ENCODE measurements at regions not wholly inside any gene's neighbourhood (a gene's known extent, or its start where the extent isn't known, plus 50 kb on each side); places are given as distances from the start of the nearest gene placed in this dataset.

DNA sequence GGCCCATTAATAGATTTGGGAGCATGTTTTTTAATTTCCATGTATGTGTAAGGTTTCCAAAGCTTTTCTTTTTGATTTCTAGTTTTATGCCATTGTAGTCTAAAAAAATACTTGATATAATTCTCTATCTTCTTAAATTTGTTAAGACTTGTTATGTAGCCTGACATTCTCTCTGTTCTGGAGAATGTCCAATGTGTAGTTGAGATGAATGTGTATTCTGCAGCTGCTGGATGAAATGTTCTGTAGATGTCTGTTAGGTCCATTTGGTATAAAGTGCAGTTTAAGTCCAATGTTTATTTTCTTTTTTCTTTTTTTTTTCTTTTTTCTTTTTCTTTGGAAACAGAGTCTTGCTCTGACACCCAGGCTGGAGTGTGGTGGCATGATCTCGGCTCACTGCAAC is 378.5 kb upstream of the MAD2L1 start:
- no CpG with 5 or more reads among the region's 1 CpG for WGBS (ENCODE audit: extremely low coverage, insufficient coverage, low lambda C conversion rate)
- no peak for DNase-seq
- H4K8ac ChIP-seq (ENCODE audit: low read depth, low read length), result no peak overlapping the region

DNA sequence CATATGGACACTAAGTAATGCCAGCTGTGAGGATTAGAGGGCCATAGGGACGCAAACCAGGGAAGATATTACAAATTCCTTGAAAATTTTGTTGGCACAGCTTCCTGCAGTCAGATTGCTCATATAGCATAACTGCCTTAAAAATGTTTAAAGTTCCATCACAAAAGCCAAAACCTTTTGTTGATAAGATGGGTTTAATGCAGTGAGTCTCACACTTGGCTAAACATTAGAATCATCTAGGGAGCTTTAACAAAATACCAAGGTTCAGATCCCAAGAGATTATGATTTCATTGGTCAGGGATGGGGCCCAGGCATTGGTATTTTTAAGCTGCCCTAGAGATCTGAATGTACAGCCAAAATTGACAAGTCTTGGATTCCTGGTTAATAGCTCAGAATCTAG is 376.5 kb upstream of the MAD2L1 start:
- no peak overlapping the region for H2AK5ac ChIP-seq (ENCODE audit: low read length)
- H3K23ac ChIP-seq (ENCODE audit: low read length), result no peak overlapping the region
- H3K4me1 ChIP-seq (ENCODE audit: control insufficient read depth, low read depth, low read length), result no peaks in the 10 kb centered on the region
- no peak overlapping the region for H2BK120ac ChIP-seq (ENCODE audit: low read depth, low read length)
- no peak overlapping the region for H2BK15ac ChIP-seq (replicated peaks; ENCODE audit: low read depth)
- H3K4ac ChIP-seq (ENCODE audit: low read depth, low read length), result no peak overlapping the region
- no peak overlapping the region for H3K18ac ChIP-seq (ENCODE audit: low read length)
- no peak overlapping the region for H4K8ac ChIP-seq (ENCODE audit: low read depth, low read length)
- H3K79me1 ChIP-seq (ENCODE audit: low read length), result no peaks in the 10 kb centered on the region
- no peaks in the 10 kb centered on the region for H3K27me3 ChIP-seq (ENCODE audit: insufficient read depth, low read length, poor library complexity)
- no peaks in the 10 kb centered on the region for H3K36me3 ChIP-seq (ENCODE audit: control insufficient read depth, insufficient read depth, low read length)
- H3K56ac ChIP-seq (ENCODE audit: low read length), result no peak overlapping the region
- H4K5ac ChIP-seq (ENCODE audit: low read length), result no peak overlapping the region
- H2BK5ac ChIP-seq (ENCODE audit: low read length), result no peak overlapping the region
- no peak overlapping the region for H3K9ac ChIP-seq (ENCODE audit: low read length)
- H3K27ac ChIP-seq (ENCODE audit: low read depth, low read length), result no peak overlapping the region
- no peak overlapping the region for H3K4me2 ChIP-seq (ENCODE audit: low read length)
- no peaks in the 10 kb centered on the region for H3K79me2 ChIP-seq (ENCODE audit: control insufficient read depth, insufficient read depth, low read length)
- DNase-seq, result no peak
- no peak overlapping the region for H3K4me3 ChIP-seq (ENCODE audit: low read length)
- no CpG with 5 or more reads among the region's 1 CpG for WGBS (ENCODE audit: extremely low coverage, insufficient coverage, low lambda C conversion rate)

More for the DNA sequence above, 378.5 kb upstream of the MAD2L1 start:
- H3K79me1 ChIP-seq (ENCODE audit: low read length), result no peaks in the 10 kb centered on the region
- H2BK15ac ChIP-seq (replicated peaks; ENCODE audit: low read depth), result no peak overlapping the region
- H3K27ac ChIP-seq (ENCODE audit: low read depth, low read length), result no peak overlapping the region
- no peak overlapping the region for H2AK5ac ChIP-seq (ENCODE audit: low read length)
- no peaks in the 10 kb centered on the region for H3K36me3 ChIP-seq (ENCODE audit: control insufficient read depth, insufficient read depth, low read length)
- H3K23ac ChIP-seq (ENCODE audit: low read length), result no peak overlapping the region
- no peak overlapping the region for H3K18ac ChIP-seq (ENCODE audit: low read length)
- no peak overlapping the region for H3K4ac ChIP-seq (ENCODE audit: low read depth, low read length)
- H4K5ac ChIP-seq (ENCODE audit: low read length), result no peak overlapping the region
- no peak overlapping the region for H3K4me3 ChIP-seq (ENCODE audit: low read length)
- no peak overlapping the region for H3K56ac ChIP-seq (ENCODE audit: low read length)
- no peaks in the 10 kb centered on the region for H3K27me3 ChIP-seq (ENCODE audit: insufficient read depth, low read length, poor library complexity)
- no peak overlapping the region for H3K4me2 ChIP-seq (ENCODE audit: low read length)
- H3K79me2 ChIP-seq (ENCODE audit: control insufficient read depth, insufficient read depth, low read length), result no peaks in the 10 kb centered on the region
- H2BK5ac ChIP-seq (ENCODE audit: low read length), result no peak overlapping the region
- H3K9ac ChIP-seq (ENCODE audit: low read length), result no peak overlapping the region
- no peaks in the 10 kb centered on the region for H3K4me1 ChIP-seq (ENCODE audit: control insufficient read depth, low read depth, low read length)
- H2BK120ac ChIP-seq (ENCODE audit: low read depth, low read length), result no peak overlapping the region

DNA sequence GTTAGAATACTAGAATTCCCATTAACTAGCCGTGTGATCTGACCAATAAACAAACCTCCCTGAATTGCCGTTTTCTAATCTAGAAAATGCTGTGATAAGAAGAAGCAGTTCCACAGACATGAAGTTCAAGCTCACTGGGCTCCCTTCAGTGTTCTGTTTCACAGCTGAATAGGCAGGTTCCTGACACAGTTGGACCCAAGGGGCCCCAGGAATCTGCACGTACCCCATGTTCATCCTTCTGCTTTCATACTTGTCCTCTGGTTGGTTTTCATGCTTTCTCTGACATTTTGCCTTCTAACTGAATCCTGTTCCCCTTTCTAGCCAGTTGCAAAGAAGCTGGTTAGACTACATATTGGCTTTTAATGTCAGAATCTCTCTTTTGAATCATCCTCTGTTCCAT is 374.1 kb upstream of the MAD2L1 start:
- Histone ChIP-seq H4K5ac (ENCODE audit: low read length) (no peak overlapping the region), H3K79me1 (ENCODE audit: low read length) (no peaks in the 10 kb centered on the region), H3K79me2 (ENCODE audit: control insufficient read depth, insufficient read depth, low read length) (no peaks in the 10 kb centered on the region), H4K8ac (ENCODE audit: low read depth, low read length) (no peak overlapping the region), H3K4ac (ENCODE audit: low read depth, low read length) (no peak overlapping the region), H3K18ac (ENCODE audit: low read length) (no peak overlapping the region), H3K27ac (ENCODE audit: low read depth, low read length) (no peak overlapping the region), H3K23ac (ENCODE audit: low read length) (no peak overlapping the region), H3K4me1 (ENCODE audit: control insufficient read depth, low read depth, low read length) (no peaks in the 10 kb centered on the region), H2AK5ac (ENCODE audit: low read length) (no peak overlapping the region), H3K27me3 (ENCODE audit: insufficient read depth, low read length, poor library complexity) (no peaks in the 10 kb centered on the region), H3K4me2 (ENCODE audit: low read length) (no peak overlapping the region), H3K36me3 (ENCODE audit: control insufficient read depth, insufficient read depth, low read length) (no peaks in the 10 kb centered on the region), H2BK120ac (ENCODE audit: low read depth, low read length) (no peak overlapping the region), H3K4me3 (ENCODE audit: low read length) (no peak overlapping the region), H2BK15ac (replicated peaks; ENCODE audit: low read depth) (no peak overlapping the region), H3K56ac (ENCODE audit: low read length) (no peak overlapping the region), H2BK5ac (ENCODE audit: low read length) (no peak overlapping the region), H3K9ac (ENCODE audit: low read length) (no peak overlapping the region)
- WGBS (ENCODE audit: extremely low coverage, insufficient coverage, low lambda C conversion rate), result no CpG with 5 or more reads among the region's 3 CpGs
- no peak for DNase-seq

DNA sequence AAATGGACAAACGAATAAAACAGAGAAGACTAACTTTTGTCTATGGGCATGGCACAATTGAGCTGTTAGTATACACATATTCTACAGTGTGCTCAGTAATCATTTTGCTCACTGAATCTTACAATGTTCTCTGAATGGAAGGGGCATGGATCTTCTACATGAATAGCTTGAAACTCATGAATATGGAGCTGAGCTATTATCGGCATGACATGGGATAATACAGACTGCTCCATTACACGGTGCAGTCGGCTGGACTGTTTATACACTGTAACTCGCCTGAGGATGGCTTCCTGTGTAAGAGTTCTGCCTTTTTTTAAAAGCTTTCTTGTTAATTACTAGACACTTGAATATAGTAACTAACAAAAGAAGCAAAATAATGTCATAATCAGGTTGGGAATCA is 368.5 kb upstream of the MAD2L1 start:
- Histone ChIP-seq H3K23ac (ENCODE audit: low read length) (no peak overlapping the region), H3K27ac (ENCODE audit: low read depth, low read length) (no peak overlapping the region), H3K79me2 (ENCODE audit: control insufficient read depth, insufficient read depth, low read length) (no peaks in the 10 kb centered on the region), H3K27me3 (ENCODE audit: insufficient read depth, low read length, poor library complexity) (no peaks in the 10 kb centered on the region), H3K18ac (ENCODE audit: low read length) (no peak overlapping the region), H4K8ac (ENCODE audit: low read depth, low read length) (no peak overlapping the region), H2AK5ac (ENCODE audit: low read length) (no peak overlapping the region), H3K9ac (ENCODE audit: low read length) (no peak overlapping the region), H2BK5ac (ENCODE audit: low read length) (no peak overlapping the region), H3K79me1 (ENCODE audit: low read length) (no peaks in the 10 kb centered on the region), H3K4me2 (ENCODE audit: low read length) (no peak overlapping the region), H3K4me1 (ENCODE audit: control insufficient read depth, low read depth, low read length) (no peaks in the 10 kb centered on the region), H2BK15ac (replicated peaks; ENCODE audit: low read depth) (no peak overlapping the region), H3K4me3 (ENCODE audit: low read length) (no peak overlapping the region), H3K4ac (ENCODE audit: low read depth, low read length) (no peak overlapping the region), H3K56ac (ENCODE audit: low read length) (no peak overlapping the region), H3K36me3 (ENCODE audit: control insufficient read depth, insufficient read depth, low read length) (no peaks in the 10 kb centered on the region), H2BK120ac (ENCODE audit: low read depth, low read length) (no peak overlapping the region), H4K5ac (ENCODE audit: low read length) (no peak overlapping the region)
- WGBS (ENCODE audit: extremely low coverage, insufficient coverage, low lambda C conversion rate), result no CpG with 5 or more reads among the region's 5 CpGs
- DNase-seq, result no peak

DNA sequence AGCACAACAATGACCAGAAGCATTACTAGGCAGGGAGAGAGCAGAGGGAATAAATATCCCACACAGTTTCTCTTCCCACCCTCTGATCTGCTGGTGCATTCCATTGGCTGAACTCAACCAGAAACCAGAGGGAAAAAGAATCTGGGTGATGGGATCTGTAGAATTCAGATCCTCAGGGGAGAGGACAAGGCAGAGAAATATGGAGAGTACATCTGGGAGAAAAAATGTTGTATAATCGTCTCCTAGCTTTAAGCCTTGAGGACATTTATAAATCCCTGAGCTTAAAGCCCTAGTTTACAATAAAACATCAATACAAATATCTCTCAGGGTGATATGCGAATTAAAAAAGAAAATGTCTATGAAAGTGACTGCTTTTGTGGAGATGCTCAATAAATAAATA is 368.1 kb upstream of the MAD2L1 start:
- no peak overlapping the region for H3K4me3 ChIP-seq (ENCODE audit: low read length)
- H3K23ac ChIP-seq (ENCODE audit: low read length), result no peak overlapping the region
- H3K56ac ChIP-seq (ENCODE audit: low read length), result no peak overlapping the region
- no peak overlapping the region for H3K9ac ChIP-seq (ENCODE audit: low read length)
- DNase-seq, result no peak
- H3K27ac ChIP-seq (ENCODE audit: low read depth, low read length), result no peak overlapping the region
- no peaks in the 10 kb centered on the region for H3K4me1 ChIP-seq (ENCODE audit: control insufficient read depth, low read depth, low read length)
- H3K79me1 ChIP-seq (ENCODE audit: low read length), result no peaks in the 10 kb centered on the region
- WGBS (ENCODE audit: extremely low coverage, insufficient coverage, low lambda C conversion rate), result no CpG with 5 or more reads among the region's 2 CpGs
- no peaks in the 10 kb centered on the region for H3K79me2 ChIP-seq (ENCODE audit: control insufficient read depth, insufficient read depth, low read length)
- no peak overlapping the region for H2AK5ac ChIP-seq (ENCODE audit: low read length)
- H3K27me3 ChIP-seq (ENCODE audit: insufficient read depth, low read length, poor library complexity), result no peaks in the 10 kb centered on the region
- no peak overlapping the region for H3K4me2 ChIP-seq (ENCODE audit: low read length)
- no peaks in the 10 kb centered on the region for H3K36me3 ChIP-seq (ENCODE audit: control insufficient read depth, insufficient read depth, low read length)
- H4K5ac ChIP-seq (ENCODE audit: low read length), result no peak overlapping the region
- peak overlapping the region; percentile 38 for H2BK120ac ChIP-seq (ENCODE audit: low read depth, low read length)
- H3K18ac ChIP-seq (ENCODE audit: low read length), result peak overlapping the region; percentile 60
- H2BK5ac ChIP-seq (ENCODE audit: low read length), result no peak overlapping the region
- H2BK15ac ChIP-seq (replicated peaks; ENCODE audit: low read depth), result no peak overlapping the region
- H3K4ac ChIP-seq (ENCODE audit: low read depth, low read length), result no peak overlapping the region
- H4K8ac ChIP-seq (ENCODE audit: low read depth, low read length), result no peak overlapping the region

DNA sequence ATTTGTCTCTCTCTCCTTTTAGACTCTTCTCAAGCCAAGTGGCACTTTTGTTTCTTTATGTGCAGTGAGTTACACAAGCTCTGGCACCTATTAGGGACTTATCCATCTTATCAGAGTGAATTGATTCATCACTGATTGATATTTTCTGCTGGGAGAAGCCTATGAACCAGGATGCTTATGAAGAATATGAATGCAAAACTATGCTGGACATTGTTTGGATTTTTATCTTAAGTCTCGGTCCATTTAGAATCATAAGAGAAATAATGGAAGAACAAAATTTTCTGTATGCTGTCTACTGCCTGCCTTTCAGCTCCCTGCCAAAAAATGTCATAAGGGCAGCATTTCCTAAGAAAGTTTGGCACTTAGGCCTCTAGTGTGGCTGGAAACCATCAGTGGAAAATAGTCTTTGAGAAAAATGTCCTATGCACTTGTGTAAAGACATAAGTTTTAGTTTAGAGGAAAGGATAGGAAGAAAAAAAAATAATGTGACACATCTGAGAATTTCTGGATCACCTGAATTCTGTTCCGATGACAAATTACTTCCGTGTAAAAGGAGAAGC is 365.7 kb upstream of the MAD2L1 start:
- Histone ChIP-seq H3K79me1 (ENCODE audit: low read length) (no peaks in the 10 kb centered on the region), H3K56ac (ENCODE audit: low read length) (no peak overlapping the region), H4K8ac (ENCODE audit: low read depth, low read length) (no peak overlapping the region), H4K5ac (ENCODE audit: low read length) (no peak overlapping the region), H2BK120ac (ENCODE audit: low read depth, low read length) (no peak overlapping the region), H3K36me3 (ENCODE audit: control insufficient read depth, insufficient read depth, low read length) (no peaks in the 10 kb centered on the region), H3K9ac (ENCODE audit: low read length) (no peak overlapping the region), H2BK5ac (ENCODE audit: low read length) (no peak overlapping the region), H3K79me2 (ENCODE audit: control insufficient read depth, insufficient read depth, low read length) (no peaks in the 10 kb centered on the region), H3K18ac (ENCODE audit: low read length) (no peak overlapping the region), H3K23ac (ENCODE audit: low read length) (no peak overlapping the region), H3K4me1 (ENCODE audit: control insufficient read depth, low read depth, low read length) (no peaks in the 10 kb centered on the region), H2BK15ac (replicated peaks; ENCODE audit: low read depth) (no peak overlapping the region), H3K27me3 (ENCODE audit: insufficient read depth, low read length, poor library complexity) (no peaks in the 10 kb centered on the region), H3K4ac (ENCODE audit: low read depth, low read length) (no peak overlapping the region), H3K4me2 (ENCODE audit: low read length) (no peak overlapping the region), H3K4me3 (ENCODE audit: low read length) (no peak overlapping the region), H2AK5ac (ENCODE audit: low read length) (no peak overlapping the region), H3K27ac (ENCODE audit: low read depth, low read length) (no peak overlapping the region)
- no peak for DNase-seq
- no CpG with 5 or more reads among the region's 3 CpGs for WGBS (ENCODE audit: extremely low coverage, insufficient coverage, low lambda C conversion rate)

All from mesendoderm (in vitro differentiated cells).